Esophagus muscularis mucosa (tissue), 3 donors: ENCODE measurements at regions not wholly inside any gene's neighbourhood (a gene's known extent, or its start where the extent isn't known, plus 50 kb on each side); places are given as distances from the start of the nearest gene placed in this dataset.

Experiments
- CTCF ChIP-seq, 3 experiments: fragments of 200-600 bp in 2 of 3; fragments of 450-650 bp in 1 of 3; sonication (generic) in 2 of 3; IDR thresholded peaks; one replicate each; pipeline ENCODE4 v1.5.1; 2017 to 2019; ENCODE audit warnings: antibody characterized with exemption in 3 of 3, mild to moderate bottlenecking in 2 of 3, moderate library complexity in 1 of 3
- POLR2A ChIP-seq: fragments of 450-650 bp; IDR thresholded peaks from one replicate; pipeline ENCODE4 v1.6.1; 2017; ENCODE audit warnings: antibody characterized with exemption, moderate library complexity, mild to moderate bottlenecking, low read depth
- POLR2AphosphoS5 ChIP-seq, 2 donors: sonication (generic); formaldehyde crosslinking; IDR thresholded peaks; one replicate each; pipeline ENCODE4 v1.6.1; 2017; ENCODE audit warnings: antibody characterized with exemption in 2 of 2

- no peak for TF ChIP-seq CTCF (IDR thresholded peaks at IDR 0.05)
- no peak for TF ChIP-seq POLR2A
- no peak for TF ChIP-seq POLR2AphosphoS5 (IDR thresholded peaks at IDR 0.05)
Observed at GRCh38 chr1:115506518-115506917, 135.3 kb upstream of the VANGL1 start.
